ENCODE measurements at regions not wholly inside any gene's neighbourhood (a gene's known extent, or its start where the extent isn't known, plus 50 kb on each side); places are given as distances from the start of the nearest gene placed in this dataset.
"Not testable (repeated sequence)": the region's sequence is repeated elsewhere in the genome, so short reads cannot be mapped to it uniquely, and the experiment has no call there.

GRCh38 chr3:28057539-28057938 is 183.9 kb upstream of the CMC1 start:
- H3K36me3 ChIP-seq (ENCODE audit: control insufficient read depth in 2 of 2, insufficient read depth in 2 of 2, low read length in 2 of 2) = no peaks in the 10 kb centered on the region
- no peak overlapping the region for H3K9ac ChIP-seq (ENCODE audit: low read length in 2 of 2)
- no peaks in the 10 kb centered on the region for H3K4me1 ChIP-seq (ENCODE audit: control insufficient read depth, insufficient read depth, low read length)

GRCh38 chr3:28059199-28059598 is 182.2 kb upstream of the CMC1 start:
- not testable (repeated sequence) for H3K4me3 ChIP-seq (ENCODE audit: low read length in 2 of 2); H3K27ac ChIP-seq (ENCODE audit: low read length); H3K27me3 ChIP-seq (ENCODE audit: control insufficient read depth in 1 of 2, insufficient read depth in 2 of 2, low read length in 2 of 2); H3K9me3 ChIP-seq (ENCODE audit: control insufficient read depth in 2 of 2, low read length in 2 of 2); H3K9ac ChIP-seq (ENCODE audit: low read length in 2 of 2); H3K36me3 ChIP-seq (ENCODE audit: control insufficient read depth in 2 of 2, insufficient read depth in 2 of 2, low read length in 2 of 2); H3K4me1 ChIP-seq (ENCODE audit: control insufficient read depth, insufficient read depth, low read length)

More at GRCh38 chr3:28057539-28057938, 183.9 kb upstream of the CMC1 start:
- H3K27me3 ChIP-seq (ENCODE audit: control insufficient read depth in 1 of 2, insufficient read depth in 2 of 2, low read length in 2 of 2) = no peaks in the 10 kb centered on the region
- H3K4me3 ChIP-seq (ENCODE audit: low read length in 2 of 2) = no peak overlapping the region
- no peaks in the 10 kb centered on the region for H3K9me3 ChIP-seq (ENCODE audit: control insufficient read depth in 2 of 2, low read length in 2 of 2)
- H3K27ac ChIP-seq (ENCODE audit: low read length) = no peak overlapping the region

- H3K9me3 ChIP-seq (ENCODE audit: control insufficient read depth in 2 of 2, low read length in 2 of 2) = peaks cover 3 to 6% of the 10 kb centered on the region in 2 donors
- H3K36me3 ChIP-seq (ENCODE audit: control insufficient read depth in 2 of 2, insufficient read depth in 2 of 2, low read length in 2 of 2) = no peaks in the 10 kb centered on the region
- no peak overlapping the region for H3K9ac ChIP-seq (ENCODE audit: low read length in 2 of 2)
- no peaks in the 10 kb centered on the region for H3K4me1 ChIP-seq (ENCODE audit: control insufficient read depth, insufficient read depth, low read length)
- H3K27ac ChIP-seq (ENCODE audit: low read length) = no peak overlapping the region
- H3K27me3 ChIP-seq (ENCODE audit: control insufficient read depth in 1 of 2, insufficient read depth in 2 of 2, low read length in 2 of 2) = no peaks in the 10 kb centered on the region
- H3K4me3 ChIP-seq (ENCODE audit: low read length in 2 of 2) = no peak overlapping the region
These were observed 175.4 kb upstream of the CMC1 start for GRCh38 chr3:28066020-28066419.

- Histone ChIP-seq H3K4me1 (ENCODE audit: control insufficient read depth, insufficient read depth, low read length) (no peaks in the 10 kb centered on the region), H3K4me3 (ENCODE audit: low read length in 2 of 2) (no peak overlapping the region), H3K9me3 (ENCODE audit: control insufficient read depth in 2 of 2, low read length in 2 of 2) (peaks cover 3 to 6% of the 10 kb centered on the region in 2 donors), H3K27me3 (ENCODE audit: control insufficient read depth in 1 of 2, insufficient read depth in 2 of 2, low read length in 2 of 2) (no peaks in the 10 kb centered on the region), H3K36me3 (ENCODE audit: control insufficient read depth in 2 of 2, insufficient read depth in 2 of 2, low read length in 2 of 2) (no peaks in the 10 kb centered on the region), H3K9ac (ENCODE audit: low read length in 2 of 2) (no peak overlapping the region), H3K27ac (ENCODE audit: low read length) (no peak overlapping the region)
These were observed 174.4 kb upstream of the CMC1 start for GRCh38 chr3:28067014-28067413.

GRCh38 chr3:28068342-28068741 is 173.1 kb upstream of the CMC1 start:
- H3K4me1 ChIP-seq (ENCODE audit: control insufficient read depth, insufficient read depth, low read length) = no peaks in the 10 kb centered on the region
- no peaks in the 10 kb centered on the region for H3K36me3 ChIP-seq (ENCODE audit: control insufficient read depth in 2 of 2, insufficient read depth in 2 of 2, low read length in 2 of 2)
- H3K9ac ChIP-seq (ENCODE audit: low read length in 2 of 2) = no peak overlapping the region
- H3K4me3 ChIP-seq (ENCODE audit: low read length in 2 of 2) = no peak overlapping the region
- H3K27me3 ChIP-seq (ENCODE audit: control insufficient read depth in 1 of 2, insufficient read depth in 2 of 2, low read length in 2 of 2) = no peaks in the 10 kb centered on the region
- no peak overlapping the region for H3K27ac ChIP-seq (ENCODE audit: low read length)
- H3K9me3 ChIP-seq (ENCODE audit: control insufficient read depth in 2 of 2, low read length in 2 of 2) = peaks cover 3 to 6% of the 10 kb centered on the region in 2 donors

GRCh38 chr3:28069438-28069837 is 172.0 kb upstream of the CMC1 start:
- H3K27me3 ChIP-seq (ENCODE audit: control insufficient read depth in 1 of 2, insufficient read depth in 2 of 2, low read length in 2 of 2) = no peaks in the 10 kb centered on the region
- H3K4me1 ChIP-seq (ENCODE audit: control insufficient read depth, insufficient read depth, low read length) = no peaks in the 10 kb centered on the region
- no peak overlapping the region for H3K27ac ChIP-seq (ENCODE audit: low read length)
- peaks cover 3 to 6% of the 10 kb centered on the region in 2 donors for H3K9me3 ChIP-seq (ENCODE audit: control insufficient read depth in 2 of 2, low read length in 2 of 2)
- H3K36me3 ChIP-seq (ENCODE audit: control insufficient read depth in 2 of 2, insufficient read depth in 2 of 2, low read length in 2 of 2) = no peaks in the 10 kb centered on the region
- H3K4me3 ChIP-seq (ENCODE audit: low read length in 2 of 2) = no peak overlapping the region
- H3K9ac ChIP-seq (ENCODE audit: low read length in 2 of 2) = no peak overlapping the region

- H3K27me3 ChIP-seq (ENCODE audit: control insufficient read depth in 1 of 2, insufficient read depth in 2 of 2, low read length in 2 of 2) = no peaks in the 10 kb centered on the region
- H3K36me3 ChIP-seq (ENCODE audit: control insufficient read depth in 2 of 2, insufficient read depth in 2 of 2, low read length in 2 of 2) = no peaks in the 10 kb centered on the region
- no peak overlapping the region for H3K9ac ChIP-seq (ENCODE audit: low read length in 2 of 2)
- no peaks in the 10 kb centered on the region for H3K4me1 ChIP-seq (ENCODE audit: control insufficient read depth, insufficient read depth, low read length)
- H3K9me3 ChIP-seq (ENCODE audit: control insufficient read depth in 2 of 2, low read length in 2 of 2) = no peaks in the 10 kb centered on the region
- H3K27ac ChIP-seq (ENCODE audit: low read length) = no peak overlapping the region
- no peak overlapping the region for H3K4me3 ChIP-seq (ENCODE audit: low read length in 2 of 2)
These were observed 165.2 kb upstream of the CMC1 start for GRCh38 chr3:28076246-28076645.

GRCh38 chr3:28077572-28077971 is 163.8 kb upstream of the CMC1 start:
- Histone ChIP-seq H3K27me3 (ENCODE audit: control insufficient read depth in 1 of 2, insufficient read depth in 2 of 2, low read length in 2 of 2) (no peaks in the 10 kb centered on the region), H3K4me1 (ENCODE audit: control insufficient read depth, insufficient read depth, low read length) (no peaks in the 10 kb centered on the region), H3K4me3 (ENCODE audit: low read length in 2 of 2) (no peak overlapping the region), H3K27ac (ENCODE audit: low read length) (no peak overlapping the region), H3K9ac (ENCODE audit: low read length in 2 of 2) (no peak overlapping the region), H3K36me3 (ENCODE audit: control insufficient read depth in 2 of 2, insufficient read depth in 2 of 2, low read length in 2 of 2) (no peaks in the 10 kb centered on the region), H3K9me3 (ENCODE audit: control insufficient read depth in 2 of 2, low read length in 2 of 2) (no peaks in the 10 kb centered on the region)

- Histone ChIP-seq H3K9ac (ENCODE audit: low read length in 2 of 2) (no peak overlapping the region), H3K4me1 (ENCODE audit: control insufficient read depth, insufficient read depth, low read length) (no peaks in the 10 kb centered on the region), H3K36me3 (ENCODE audit: control insufficient read depth in 2 of 2, insufficient read depth in 2 of 2, low read length in 2 of 2) (no peaks in the 10 kb centered on the region), H3K9me3 (ENCODE audit: control insufficient read depth in 2 of 2, low read length in 2 of 2) (no peaks in the 10 kb centered on the region), H3K4me3 (ENCODE audit: low read length in 2 of 2) (no peak overlapping the region), H3K27me3 (ENCODE audit: control insufficient read depth in 1 of 2, insufficient read depth in 2 of 2, low read length in 2 of 2) (no peaks in the 10 kb centered on the region), H3K27ac (ENCODE audit: low read length) (no peak overlapping the region)
These were observed 162.9 kb upstream of the CMC1 start for GRCh38 chr3:28078536-28078935.

- H3K4me1 ChIP-seq (ENCODE audit: control insufficient read depth, insufficient read depth, low read length) = no peaks in the 10 kb centered on the region
- H3K36me3 ChIP-seq (ENCODE audit: control insufficient read depth in 2 of 2, insufficient read depth in 2 of 2, low read length in 2 of 2) = no peaks in the 10 kb centered on the region
- no peaks in the 10 kb centered on the region for H3K9me3 ChIP-seq (ENCODE audit: control insufficient read depth in 2 of 2, low read length in 2 of 2)
- no peak overlapping the region for H3K4me3 ChIP-seq (ENCODE audit: low read length in 2 of 2)
- no peak overlapping the region for H3K27ac ChIP-seq (ENCODE audit: low read length)
- no peak overlapping the region for H3K9ac ChIP-seq (ENCODE audit: low read length in 2 of 2)
- no peaks in the 10 kb centered on the region for H3K27me3 ChIP-seq (ENCODE audit: control insufficient read depth in 1 of 2, insufficient read depth in 2 of 2, low read length in 2 of 2)
These were observed 160.7 kb upstream of the CMC1 start for GRCh38 chr3:28080716-28081115.

GRCh38 chr3:28081533-28081947 is 159.9 kb upstream of the CMC1 start:
- H3K27ac ChIP-seq (ENCODE audit: low read length) = no peak overlapping the region
- no peak overlapping the region for H3K9ac ChIP-seq (ENCODE audit: low read length in 2 of 2)
- H3K36me3 ChIP-seq (ENCODE audit: control insufficient read depth in 2 of 2, insufficient read depth in 2 of 2, low read length in 2 of 2) = no peaks in the 10 kb centered on the region
- no peaks in the 10 kb centered on the region for H3K4me1 ChIP-seq (ENCODE audit: control insufficient read depth, insufficient read depth, low read length)
- H3K27me3 ChIP-seq (ENCODE audit: control insufficient read depth in 1 of 2, insufficient read depth in 2 of 2, low read length in 2 of 2) = no peaks in the 10 kb centered on the region
- H3K9me3 ChIP-seq (ENCODE audit: control insufficient read depth in 2 of 2, low read length in 2 of 2) = no peaks in the 10 kb centered on the region
- H3K4me3 ChIP-seq (ENCODE audit: low read length in 2 of 2) = no peak overlapping the region
